ENCODE measurements at regions not wholly inside any gene's neighbourhood (a gene's known extent, or its start where the extent isn't known, plus 50 kb on each side); places are given as distances from the start of the nearest gene placed in this dataset.

DNA sequence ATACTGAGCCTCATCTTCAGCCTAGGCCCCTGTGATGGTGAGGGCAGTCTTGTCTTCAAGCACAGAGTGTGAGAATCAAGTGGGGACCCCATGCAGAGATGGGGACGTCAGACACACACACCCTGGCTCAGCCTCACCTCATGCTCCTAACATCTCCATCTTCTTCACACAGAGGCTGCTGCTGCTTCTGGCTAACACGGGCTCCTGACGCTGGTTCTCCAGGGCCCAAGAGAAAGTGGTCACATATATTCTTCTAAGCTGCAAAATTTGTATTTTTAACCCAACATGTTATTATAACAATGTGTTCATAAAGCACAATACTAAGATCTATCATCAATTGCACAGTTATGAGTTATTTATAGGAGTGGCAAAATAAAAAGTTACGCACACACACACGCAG lies 101.2 kb downstream of the VPREB1 start:
- TF ChIP-seq ELK1 (CRISPR knock-in tag; IDR thresholded peaks at IDR 0.05) (no peak), EP300 (IDR thresholded peaks at IDR 0.05; ENCODE audit: low read length) (no peak), NFIC (IDR thresholded peaks at IDR 0.05) (no peak)
- TF ChIP-seq, protein P1, sequence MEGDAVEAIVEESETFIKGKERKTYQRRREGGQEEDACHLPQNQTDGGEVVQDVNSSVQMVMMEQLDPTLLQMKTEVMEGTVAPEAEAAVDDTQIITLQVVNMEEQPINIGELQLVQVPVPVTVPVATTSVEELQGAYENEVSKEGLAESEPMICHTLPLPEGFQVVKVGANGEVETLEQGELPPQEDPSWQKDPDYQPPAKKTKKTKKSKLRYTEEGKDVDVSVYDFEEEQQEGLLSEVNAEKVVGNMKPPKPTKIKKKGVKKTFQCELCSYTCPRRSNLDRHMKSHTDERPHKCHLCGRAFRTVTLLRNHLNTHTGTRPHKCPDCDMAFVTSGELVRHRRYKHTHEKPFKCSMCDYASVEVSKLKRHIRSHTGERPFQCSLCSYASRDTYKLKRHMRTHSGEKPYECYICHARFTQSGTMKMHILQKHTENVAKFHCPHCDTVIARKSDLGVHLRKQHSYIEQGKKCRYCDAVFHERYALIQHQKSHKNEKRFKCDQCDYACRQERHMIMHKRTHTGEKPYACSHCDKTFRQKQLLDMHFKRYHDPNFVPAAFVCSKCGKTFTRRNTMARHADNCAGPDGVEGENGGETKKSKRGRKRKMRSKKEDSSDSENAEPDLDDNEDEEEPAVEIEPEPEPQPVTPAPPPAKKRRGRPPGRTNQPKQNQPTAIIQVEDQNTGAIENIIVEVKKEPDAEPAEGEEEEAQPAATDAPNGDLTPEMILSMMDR (IDR thresholded peaks at IDR 0.05 in 2 of 3, conservative IDR thresholded peaks at IDR 0.05 in 1 of 3; ENCODE audit: insufficient read depth in 2 of 3, low read depth in 1 of 3, low read length in 3 of 3): no peak
